A673 (cell line): ENCODE measurements at regions not wholly inside any gene's neighbourhood (a gene's known extent, or its start where the extent isn't known, plus 50 kb on each side); places are given as distances from the start of the nearest gene placed in this dataset.

Experiments used
- CTCF ChIP-seq: fragments of 300-800, 200-600 bp; sonication (generic); conservative IDR thresholded peaks from 2 replicates; pipeline ENCODE4 v1.5.1; 2017; ENCODE audit warnings: low read depth, mild to moderate bottlenecking, antibody characterized with exemption, low read length, moderate library complexity, mixed read lengths
- EZH2 ChIP-seq: fragments of 200-600 bp; sonication (generic); IDR thresholded peaks from 2 replicates; pipeline ENCODE4 v1.6.1; 2017; ENCODE audit warnings: borderline replicate concordance, low read depth, mild to moderate bottlenecking, mixed read lengths, antibody characterized with exemption, low read length; ENCODE audit not compliant: poor library complexity, severe bottlenecking

GRCh38 chr3:25144430-25144829 lies 283.6 kb upstream of the RARB start:
- TF ChIP-seq CTCF (no peak), EZH2 (no peak)
